AG09309 (cell line): ENCODE measurements at regions not wholly inside any gene's neighbourhood (a gene's known extent, or its start where the extent isn't known, plus 50 kb on each side); places are given as distances from the start of the nearest gene placed in this dataset.

ENCODE experiments used
- DNase-seq: peaks from one replicate; pipeline ENCODE4 v3.0.0-alpha.2; 2010; ENCODE audit warnings: low read depth
- H3K4me3 ChIP-seq: 2 replicates; pipeline ENCODE4 v1.5.1; 2011; ENCODE audit warnings: mild to moderate bottlenecking, low read depth, low read length, moderate library complexity; ENCODE audit not compliant: control insufficient read depth
- TF ChIP-seq, protein P1 (sequence below): IDR thresholded peaks from 2 replicates; pipeline ENCODE4 v1.5.1; 2011; ENCODE audit warnings: mild to moderate bottlenecking, low read depth, low read length, inconsistent platforms; ENCODE audit not compliant: insufficient read depth, control insufficient read depth; ENCODE audit errors: missing control alignments

DNA sequence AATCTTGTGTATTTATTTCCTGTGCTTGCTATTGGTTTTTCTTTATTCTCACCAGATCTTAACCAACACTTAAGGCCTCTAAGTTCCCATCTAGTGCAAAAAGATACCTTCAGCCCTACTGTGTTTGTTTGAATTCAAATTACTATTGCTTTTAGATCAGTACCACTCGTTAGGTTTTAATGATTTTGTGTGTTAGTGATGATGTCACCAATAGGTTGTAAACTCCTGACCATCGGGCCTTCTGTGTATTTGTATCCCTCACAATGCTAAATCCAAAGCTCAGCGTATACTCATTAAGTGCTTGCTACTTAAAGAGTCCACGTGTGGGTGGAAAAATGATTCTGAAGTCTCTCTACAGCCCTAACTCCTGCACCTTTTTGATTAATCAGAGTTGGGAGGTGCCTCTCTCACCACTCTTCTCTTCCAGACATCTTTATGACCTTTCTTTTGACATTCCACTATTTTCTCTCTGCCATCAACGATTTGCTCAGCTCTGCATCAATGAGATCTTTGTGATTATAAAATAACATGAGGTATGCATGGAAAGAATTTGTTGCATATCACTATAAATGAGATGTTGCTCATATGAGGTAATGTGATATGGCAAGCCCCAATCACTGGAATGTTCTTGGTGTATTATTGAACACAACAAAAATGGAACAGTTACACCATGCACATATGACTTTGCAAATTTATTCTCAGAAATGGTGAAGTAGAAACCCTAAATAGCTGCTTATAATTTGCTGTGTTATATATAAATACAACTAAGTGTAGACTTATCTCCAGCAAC, 55.1 kb upstream of the LAMA2 start:
- TF ChIP-seq, protein P1, sequence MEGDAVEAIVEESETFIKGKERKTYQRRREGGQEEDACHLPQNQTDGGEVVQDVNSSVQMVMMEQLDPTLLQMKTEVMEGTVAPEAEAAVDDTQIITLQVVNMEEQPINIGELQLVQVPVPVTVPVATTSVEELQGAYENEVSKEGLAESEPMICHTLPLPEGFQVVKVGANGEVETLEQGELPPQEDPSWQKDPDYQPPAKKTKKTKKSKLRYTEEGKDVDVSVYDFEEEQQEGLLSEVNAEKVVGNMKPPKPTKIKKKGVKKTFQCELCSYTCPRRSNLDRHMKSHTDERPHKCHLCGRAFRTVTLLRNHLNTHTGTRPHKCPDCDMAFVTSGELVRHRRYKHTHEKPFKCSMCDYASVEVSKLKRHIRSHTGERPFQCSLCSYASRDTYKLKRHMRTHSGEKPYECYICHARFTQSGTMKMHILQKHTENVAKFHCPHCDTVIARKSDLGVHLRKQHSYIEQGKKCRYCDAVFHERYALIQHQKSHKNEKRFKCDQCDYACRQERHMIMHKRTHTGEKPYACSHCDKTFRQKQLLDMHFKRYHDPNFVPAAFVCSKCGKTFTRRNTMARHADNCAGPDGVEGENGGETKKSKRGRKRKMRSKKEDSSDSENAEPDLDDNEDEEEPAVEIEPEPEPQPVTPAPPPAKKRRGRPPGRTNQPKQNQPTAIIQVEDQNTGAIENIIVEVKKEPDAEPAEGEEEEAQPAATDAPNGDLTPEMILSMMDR: no peak
- no peak for DNase-seq
- no peak overlapping the region for H3K4me3 ChIP-seq

DNA sequence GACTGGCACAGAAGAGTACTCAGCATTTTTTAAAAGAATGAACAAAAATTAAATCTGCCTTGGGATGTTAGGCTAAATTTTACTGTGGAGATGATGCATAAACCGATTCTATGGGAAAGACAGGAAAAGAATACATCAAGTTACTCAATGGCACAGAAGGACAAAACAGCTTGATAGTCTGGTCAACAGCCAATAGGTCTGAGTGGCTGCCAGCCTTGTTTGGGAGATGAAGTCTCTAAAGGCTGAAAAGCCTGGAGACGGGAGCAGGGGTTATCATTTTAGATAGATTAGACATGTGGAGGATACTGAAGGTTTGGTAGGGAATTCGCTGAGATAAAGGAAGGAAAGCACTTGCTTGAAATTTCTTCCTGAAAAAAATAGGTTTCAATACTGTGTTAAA, 56.3 kb upstream of the LAMA2 start:
- DNase-seq: no peak
- TF ChIP-seq, protein P1: no peak
- H3K4me3 ChIP-seq: no peak overlapping the region

DNA sequence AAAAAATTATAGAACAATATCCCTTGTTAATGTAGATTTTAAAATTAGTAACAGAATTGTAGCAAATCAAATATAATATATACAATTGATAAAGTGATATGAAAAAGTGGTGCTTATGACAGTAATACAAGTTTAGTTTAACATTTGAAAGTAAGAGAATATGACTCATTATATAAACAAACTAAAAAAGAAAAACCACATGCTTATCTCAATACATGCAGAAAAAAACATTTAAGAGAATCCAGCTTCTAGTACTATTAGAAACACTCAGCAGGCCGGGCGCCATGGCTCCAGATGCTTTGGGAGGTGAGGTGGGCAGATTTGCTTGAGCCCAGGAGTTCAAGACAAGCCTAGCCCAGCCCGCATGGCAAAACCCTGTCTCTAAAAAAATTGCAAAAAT, 60.7 kb upstream of the LAMA2 start:
- TF ChIP-seq, protein P1: no peak
- no peak for DNase-seq
- no peak overlapping the region for H3K4me3 ChIP-seq

DNA sequence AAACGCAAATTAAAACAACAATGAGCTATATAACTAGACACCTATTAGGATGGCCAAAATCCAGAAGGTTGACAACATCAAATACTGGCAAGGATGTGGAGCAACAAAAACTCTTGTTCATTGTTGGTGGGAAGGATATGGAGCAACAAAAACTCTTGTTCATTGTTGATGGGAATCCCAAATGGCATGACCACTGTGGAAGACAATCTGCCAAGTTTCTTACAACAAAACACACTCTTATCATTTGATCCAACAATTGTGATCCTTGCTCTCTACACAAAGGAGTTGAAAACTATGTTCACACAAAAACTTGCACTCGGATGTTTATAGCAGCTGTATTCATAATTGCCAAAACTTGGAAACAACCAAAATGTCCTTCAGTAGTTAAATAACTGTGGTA, 61.8 kb upstream of the LAMA2 start:
- TF ChIP-seq, protein P1: no peak
- no peak for DNase-seq
- H3K4me3 ChIP-seq: no peak overlapping the region

DNA sequence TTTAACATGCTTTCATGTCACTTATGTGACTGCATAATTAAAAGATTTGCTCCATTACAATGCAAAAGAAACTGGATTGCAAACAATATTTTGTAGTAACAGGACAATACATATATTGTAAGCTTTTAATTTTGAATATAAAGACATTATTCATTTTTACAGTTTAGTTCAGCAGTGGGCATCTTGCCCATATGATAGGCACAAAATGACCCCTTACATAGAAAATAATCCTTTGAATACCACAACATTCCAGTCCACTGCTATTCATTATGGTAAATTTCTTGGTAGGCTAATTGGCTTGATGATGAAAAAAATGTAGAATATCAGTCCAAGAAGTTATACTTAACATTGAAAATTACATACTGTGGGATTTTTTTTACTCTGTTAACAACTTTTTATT, 74.1 kb upstream of the LAMA2 start:
- no peak overlapping the region for H3K4me3 ChIP-seq
- TF ChIP-seq, protein P1: no peak
- DNase-seq: no peak

DNA sequence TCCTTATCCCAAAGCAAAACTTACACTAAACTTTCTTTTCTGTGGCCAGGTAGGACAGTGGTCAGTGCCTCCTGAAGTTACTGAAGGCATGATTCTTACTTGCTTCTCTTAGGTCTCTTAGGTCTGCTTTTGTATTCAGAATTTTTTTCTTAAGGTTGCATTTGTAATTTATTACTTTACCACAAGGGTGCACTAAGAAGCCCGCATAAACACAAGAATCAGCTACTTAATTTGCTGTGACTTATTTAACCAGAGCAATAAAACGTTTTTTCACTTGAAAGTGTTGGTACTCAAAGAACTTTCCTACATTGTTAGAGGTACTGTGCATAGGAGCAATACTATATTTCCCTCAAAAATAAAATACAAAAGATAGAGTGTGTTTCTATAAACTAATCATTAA, 75.4 kb upstream of the LAMA2 start:
- DNase-seq: no peak
- H3K4me3 ChIP-seq: no peak overlapping the region
- TF ChIP-seq, protein P1: peak; percentile 46
